ENCODE measurements at regions not wholly inside any gene's neighbourhood (a gene's known extent, or its start where the extent isn't known, plus 50 kb on each side); places are given as distances from the start of the nearest gene placed in this dataset.

DNA sequence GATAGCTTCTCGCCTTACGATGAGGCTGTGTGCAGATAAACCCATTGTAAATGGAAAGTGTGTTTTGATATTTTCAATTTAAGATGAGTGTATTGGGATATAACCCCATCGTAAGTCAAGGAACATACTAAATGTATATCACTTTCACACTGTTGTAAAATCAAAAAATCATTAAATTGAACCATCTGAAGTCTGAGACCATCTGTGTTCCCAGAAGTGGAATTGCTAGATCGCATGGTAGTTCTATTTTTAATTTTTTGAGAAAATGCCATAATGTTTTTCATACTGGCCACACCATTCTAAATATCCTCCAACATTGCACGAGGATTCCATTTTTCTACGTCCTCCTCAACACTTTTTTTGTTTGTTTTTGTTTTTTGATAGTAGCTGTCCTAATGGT lies 209.1 kb upstream of the MTPN start:
- no peak for DNase-seq (ENCODE audit: extremely low read depth, low read depth)

DNA sequence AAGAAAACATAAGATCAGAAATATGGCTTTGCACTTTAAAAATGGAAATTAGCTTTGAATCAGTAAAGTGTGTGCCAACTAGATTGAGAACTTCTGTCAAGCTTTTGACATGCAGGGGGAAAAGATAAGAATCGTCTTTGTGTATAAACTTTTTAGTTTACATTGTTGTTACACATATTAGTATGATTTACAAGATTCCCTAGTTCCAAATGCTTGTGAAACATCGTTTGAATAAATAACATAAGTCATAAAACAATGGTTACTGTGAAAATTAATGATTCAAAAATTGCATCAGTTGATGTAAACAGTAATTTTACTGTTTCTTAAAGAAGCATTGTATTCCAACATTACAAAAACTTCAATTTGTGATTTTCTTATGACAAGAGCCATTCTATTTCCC lies 207.6 kb upstream of the MTPN start:
- no peak for DNase-seq (ENCODE audit: extremely low read depth, low read depth)

DNA sequence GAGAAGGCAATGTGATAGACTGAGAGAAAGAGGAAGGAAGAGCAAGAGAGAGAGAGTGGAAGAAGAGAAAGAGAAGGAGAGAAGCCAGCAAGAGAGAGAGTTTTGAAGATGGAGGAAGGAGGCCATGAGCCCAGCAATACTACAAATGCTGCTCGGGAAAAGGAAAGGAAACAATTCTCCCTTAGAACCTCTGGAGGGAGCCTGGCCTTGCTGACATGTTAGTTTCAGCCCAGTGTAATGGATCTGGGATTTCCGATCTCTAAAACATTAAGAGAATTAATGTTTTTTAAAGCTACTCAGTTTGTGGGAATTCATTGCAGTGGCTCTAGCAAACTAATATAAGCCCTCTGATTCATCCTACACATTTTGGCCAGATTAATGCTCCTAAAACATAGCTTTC lies 206.8 kb upstream of the MTPN start:
- no peak for DNase-seq (ENCODE audit: extremely low read depth, low read depth)

DNA sequence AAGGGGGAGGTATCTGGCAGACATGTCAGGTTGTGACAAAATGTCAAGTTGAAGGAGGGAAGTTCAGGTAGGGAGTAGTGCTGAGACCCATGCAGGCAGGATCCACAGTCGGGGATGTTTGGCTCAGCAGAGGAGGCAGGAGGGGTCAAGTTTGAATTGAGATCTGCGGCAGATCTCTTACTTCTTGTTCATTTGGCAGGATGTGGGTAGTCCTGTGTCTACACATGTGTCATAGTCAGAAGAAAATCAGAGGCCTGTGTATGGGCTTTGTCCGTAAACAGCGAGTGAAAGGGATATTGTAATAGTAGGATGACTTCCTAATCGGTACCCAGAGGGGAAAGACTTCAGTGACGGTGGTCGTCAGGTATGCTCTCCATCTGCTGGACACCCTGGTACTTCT lies 203.8 kb upstream of the MTPN start:
- no peak for DNase-seq (ENCODE audit: extremely low read depth, low read depth)

DNA sequence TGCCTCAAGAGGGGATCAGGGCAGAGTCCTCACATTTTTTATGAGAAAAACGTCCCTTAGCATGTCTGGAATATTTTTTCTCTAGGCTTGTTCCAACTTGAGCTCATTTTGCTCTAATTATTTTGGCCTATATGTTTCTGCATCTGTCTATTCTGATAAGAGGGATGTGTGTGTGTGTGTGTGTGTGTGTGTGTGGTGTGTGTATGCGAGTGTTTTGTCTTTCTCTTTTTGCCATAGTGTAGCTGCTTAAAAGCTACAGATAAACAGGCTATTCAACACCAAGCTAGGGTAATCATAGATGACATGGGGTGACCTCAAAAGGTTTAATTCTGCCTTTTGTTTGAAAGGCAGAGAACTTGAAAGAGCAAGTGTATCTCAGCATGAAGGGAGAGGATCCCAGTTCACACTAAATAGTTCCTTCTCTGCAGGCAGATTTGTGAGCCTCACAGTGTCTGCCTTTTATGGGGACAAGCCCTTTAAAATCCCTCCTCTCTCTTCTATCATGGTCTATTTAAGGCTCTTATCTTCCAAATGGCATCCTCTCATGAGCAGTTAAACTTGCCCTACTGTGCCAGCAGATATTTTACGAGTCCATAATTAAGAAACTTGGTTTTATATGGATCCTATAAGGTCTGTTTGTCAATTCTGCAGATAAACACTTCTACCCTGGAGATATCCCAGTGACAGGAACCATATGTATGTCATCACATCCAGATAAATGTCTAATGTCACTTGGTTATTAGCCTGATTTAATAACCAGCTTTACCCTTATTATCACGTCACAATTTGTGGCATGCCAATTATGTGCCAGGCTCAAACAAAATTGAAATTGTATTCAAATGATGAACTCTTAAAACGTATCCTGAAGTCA lies 202.9 kb upstream of the MTPN start:
- DNase-seq (ENCODE audit: extremely low read depth, low read depth), result no peak

DNA sequence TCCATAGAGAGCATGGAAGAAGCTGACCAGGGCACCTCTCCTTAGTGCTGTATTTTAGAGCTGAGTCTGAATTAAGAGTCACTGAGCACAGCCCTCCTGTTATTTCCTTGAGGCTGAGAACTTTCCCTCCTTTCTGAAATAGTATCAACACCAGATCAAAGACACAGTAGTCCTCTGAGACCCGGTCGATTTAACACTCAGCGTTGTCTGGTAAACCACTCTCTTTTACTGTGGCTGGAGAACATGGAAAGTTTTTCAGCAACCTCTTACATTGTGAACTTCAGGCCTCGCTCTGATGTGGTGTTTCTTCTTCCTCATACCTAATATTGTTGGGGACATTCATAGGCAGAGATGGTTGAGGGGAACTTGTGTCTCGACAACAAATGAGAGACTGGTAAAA lies 202.0 kb upstream of the MTPN start:
- no peak for DNase-seq (ENCODE audit: extremely low read depth, low read depth)

DNA sequence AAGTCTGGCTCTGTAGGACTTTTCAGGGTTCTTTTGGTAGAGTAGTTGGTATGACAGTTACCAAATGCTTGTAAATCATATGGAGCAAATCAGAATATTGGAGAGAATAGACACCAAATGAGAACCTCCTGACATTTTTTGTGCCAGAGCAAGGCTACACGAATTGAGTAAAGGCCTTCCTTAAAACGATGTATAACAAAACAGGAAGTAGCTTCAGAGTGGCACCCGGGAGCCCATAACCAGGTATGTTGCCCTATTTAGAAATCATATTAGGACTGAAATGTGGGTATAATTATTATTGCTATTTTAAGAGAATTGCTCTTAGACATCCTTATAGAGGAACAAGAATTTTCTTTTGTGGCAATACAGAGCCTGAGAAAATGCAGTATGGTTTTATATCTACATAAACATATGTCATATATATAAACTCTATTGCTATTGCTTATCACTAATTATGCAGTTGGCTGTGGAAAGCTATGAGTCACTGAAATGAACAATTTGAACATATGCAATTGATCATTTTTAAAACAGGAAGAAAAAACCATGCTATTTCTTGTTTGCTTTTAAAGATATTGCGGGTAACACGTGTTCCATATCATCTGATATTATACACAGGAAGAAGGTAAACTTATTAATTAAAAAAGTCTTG lies 197.4 kb upstream of the MTPN start:
- no peak for DNase-seq (ENCODE audit: extremely low read depth, low read depth)

DNA sequence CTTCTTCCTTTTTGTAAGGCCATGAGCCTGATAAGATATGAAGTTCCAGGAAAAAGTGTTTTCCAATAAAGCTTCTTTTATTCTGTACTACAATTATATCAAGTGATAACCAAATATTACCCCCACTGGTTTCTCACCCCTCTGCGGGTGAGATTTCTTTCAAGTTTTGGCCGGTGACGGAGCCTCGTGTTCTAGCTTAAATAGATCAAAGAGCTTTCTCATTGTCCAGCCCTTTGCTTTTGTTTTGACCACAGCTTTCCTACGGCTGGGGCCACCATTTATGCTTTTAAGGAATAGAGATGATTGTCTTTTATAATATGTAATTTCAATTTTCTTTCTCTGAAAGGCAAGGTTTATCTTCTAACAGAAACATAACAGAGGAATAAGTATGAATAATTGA lies 196.7 kb upstream of the MTPN start:
- DNase-seq (ENCODE audit: extremely low read depth, low read depth), result no peak

DNA sequence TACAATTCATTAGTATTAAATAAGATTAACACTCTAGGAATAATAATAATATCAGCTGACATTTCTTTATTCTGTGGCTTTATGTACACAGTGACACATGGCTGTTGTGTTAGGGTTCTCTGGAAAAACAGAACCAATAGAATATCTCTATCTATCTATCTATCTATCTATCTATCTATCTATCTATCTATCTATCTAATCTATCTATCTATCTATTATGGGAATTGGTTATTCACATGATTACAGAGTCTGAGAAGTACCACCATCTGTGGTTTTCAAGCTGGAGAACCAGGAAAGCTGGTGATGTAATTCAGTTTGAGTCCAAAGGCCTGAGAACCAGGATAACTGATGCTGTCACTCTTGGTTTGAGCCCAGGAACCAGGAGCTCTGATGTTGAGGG lies 194.1 kb upstream of the MTPN start:
- DNase-seq (ENCODE audit: extremely low read depth, low read depth), result no peak

DNA sequence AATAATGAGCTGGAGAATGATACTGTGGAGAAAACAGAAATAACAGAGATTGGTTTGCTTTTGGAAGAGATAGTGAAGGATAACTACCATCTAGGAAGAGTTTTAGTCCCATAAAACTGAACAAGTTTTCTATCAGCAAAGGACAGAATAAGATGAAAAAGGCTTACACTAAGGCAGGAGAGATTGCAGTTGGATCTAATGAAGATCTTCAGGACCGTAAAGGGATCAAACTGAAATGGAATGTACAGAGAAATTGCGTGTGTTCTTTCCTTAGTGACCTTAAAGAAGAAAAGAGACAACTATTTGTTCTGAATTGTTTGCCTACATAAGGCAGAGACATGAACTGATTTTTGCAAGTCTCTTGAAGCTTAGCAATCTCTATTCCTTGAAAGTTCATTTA lies 191.7 kb upstream of the MTPN start:
- no peak for DNase-seq (ENCODE audit: extremely low read depth, low read depth)

DNA sequence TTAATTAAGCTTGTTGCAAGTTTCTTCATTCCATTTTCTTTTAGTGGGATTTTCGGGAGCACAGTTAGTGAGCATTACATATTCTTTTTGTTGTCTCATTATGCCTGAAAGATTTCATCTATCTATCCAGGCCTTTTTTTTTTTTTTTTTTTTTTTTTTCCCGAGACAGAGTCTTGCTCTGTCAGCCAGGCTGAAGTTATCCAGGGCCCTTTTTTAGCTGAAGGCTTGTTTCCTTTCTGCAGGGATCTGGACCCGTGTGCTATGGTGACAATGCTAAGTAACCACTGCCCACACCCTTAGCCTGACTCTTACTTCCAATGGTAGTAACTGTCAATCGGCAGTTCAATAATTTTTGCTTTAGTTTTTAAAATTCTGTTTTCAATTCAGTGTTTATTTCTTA lies 190.8 kb upstream of the MTPN start:
- DNase-seq (ENCODE audit: extremely low read depth, low read depth), result no peak

DNA sequence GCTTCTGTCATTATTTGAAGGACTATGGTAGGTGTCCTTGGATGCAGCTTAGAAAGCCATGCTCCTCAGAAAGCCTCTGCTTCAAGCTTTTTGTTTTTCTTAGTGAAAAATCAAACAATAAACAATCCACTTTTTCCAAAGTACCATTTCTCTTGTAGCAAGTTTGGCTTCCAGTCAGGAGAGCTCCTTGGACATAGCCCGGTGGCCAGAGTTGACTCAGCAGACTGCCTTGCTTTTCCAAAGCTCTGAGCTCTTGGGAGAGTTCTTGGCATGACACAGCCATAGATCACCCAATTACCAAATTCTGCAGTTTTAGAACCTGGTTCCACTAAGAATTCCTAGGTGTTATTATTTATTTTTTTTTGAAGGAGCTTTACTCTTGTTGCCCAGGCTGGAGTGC lies 189.4 kb upstream of the MTPN start:
- no peak for DNase-seq (ENCODE audit: extremely low read depth, low read depth)

DNA sequence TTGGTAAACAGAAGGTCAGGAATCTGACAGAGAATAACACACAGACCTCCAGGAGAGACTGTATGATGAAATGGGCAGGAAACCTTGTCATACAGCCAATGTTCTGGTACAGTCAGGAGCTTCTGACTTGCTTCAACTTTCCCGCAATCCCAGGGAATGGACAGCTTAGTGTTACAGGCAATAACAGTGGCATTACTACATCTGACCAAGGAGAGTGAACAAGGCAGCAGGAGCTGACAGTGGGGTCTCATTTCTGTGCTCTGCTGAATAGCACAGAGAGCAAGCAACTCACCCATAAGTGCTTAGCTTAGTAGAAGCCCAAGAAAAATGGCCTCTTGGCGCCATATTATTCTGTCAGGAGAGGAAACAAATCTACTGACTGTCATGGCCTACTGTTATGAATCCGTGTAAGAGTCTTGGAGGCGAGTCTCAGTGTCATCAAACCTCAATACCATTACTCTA lies 186.2 kb upstream of the MTPN start:
- no peak for DNase-seq (ENCODE audit: extremely low read depth, low read depth)

DNA sequence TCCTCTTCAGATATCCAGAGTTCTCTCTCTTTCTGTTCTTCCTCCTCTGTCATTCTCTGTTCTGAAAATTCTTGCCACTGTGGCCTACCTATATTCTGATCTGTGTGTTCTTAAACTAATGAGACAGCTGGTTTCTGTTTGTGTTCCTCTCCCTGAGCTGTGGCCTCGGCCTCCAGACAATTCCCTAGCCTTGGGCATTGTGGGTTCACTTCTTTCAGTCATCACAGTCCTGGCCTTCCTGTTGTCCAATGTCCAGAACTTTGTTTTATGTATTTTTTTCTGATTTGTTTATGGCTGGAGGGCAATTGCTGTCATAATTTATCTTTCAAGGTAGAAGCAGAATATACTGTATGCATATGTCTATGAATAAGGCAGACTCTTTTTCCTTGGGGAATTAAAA lies 173.2 kb upstream of the MTPN start:
- no peak for DNase-seq (ENCODE audit: extremely low read depth, low read depth)

DNA sequence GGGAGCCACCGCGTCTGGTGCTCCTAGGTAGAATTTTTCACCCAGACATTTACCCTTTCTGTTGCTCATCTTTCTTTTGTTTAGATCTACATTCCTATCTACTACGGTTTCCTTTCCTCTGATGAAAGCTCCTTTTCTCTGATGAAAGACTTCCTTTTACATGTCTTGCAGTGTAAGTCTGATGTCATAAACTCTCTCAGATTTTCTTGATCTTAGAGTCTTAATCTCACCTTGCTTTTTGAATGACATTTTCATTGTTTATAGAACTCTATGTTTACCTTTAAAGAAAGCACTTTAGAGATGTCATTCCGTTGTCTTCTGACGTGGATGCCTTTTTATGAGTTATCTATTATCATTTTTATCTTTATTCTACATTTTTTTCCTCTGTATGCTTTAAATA lies 171.8 kb upstream of the MTPN start:
- no peak for DNase-seq (ENCODE audit: extremely low read depth, low read depth)

DNA sequence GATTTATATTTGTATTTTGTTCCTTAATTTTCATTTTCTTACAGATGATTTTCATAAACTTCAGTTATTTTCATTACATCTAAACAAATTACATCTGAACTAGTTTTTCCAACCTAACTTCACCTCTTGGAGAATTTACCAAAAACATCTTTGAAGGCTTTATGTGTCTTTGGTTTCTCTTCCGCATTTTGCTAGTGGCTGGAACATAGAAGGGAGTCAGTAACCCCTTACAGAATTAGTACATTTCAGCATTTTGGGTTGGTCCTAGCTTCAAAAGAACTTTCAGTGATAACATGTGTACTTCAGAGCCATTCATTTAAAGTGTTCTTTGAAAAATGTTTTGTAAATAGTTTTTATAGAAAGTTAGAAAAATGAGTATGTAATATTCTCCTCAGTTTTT lies 169.8 kb upstream of the MTPN start:
- no peak for DNase-seq (ENCODE audit: extremely low read depth, low read depth)

DNA sequence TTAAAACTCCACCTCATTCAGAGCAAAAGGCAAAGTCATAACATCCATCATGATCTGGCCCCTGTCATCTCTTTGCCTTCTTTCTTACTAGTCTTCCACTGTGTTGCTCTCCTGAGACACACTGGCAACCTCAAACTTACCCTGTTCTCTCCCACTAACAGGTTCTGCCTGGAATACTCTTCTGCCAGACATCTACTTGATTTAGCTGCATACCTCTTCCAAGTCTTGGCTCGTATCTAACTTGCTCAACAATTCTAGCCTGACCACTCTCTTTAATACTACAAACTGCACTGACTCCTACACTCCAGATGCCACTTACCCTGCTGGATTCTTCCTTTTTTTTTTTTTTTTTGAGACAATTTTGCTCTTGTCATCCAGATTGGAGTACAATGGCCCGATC lies 167.0 kb upstream of the MTPN start:
- DNase-seq (ENCODE audit: extremely low read depth, low read depth), result no peak

DNA sequence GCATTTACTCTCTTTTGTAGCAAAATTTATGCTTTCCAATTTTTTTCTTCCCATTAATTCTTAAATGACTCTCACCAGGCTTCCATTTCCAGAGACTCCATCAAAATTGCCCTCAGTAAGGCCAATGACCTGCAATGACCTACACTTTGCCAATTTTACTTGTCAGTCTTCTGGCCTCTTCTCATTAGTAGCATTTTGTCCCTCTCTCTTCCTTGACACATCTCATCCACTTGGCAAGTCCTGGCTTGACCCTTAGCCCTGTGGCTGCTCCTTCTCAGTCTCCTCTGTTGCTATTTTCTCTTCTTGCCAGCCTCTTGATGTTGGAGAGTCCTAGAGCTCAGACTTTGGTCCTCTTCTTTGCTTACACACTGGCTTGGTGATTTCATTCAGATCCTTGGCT lies 166.1 kb upstream of the MTPN start:
- no peak for DNase-seq (ENCODE audit: extremely low read depth, low read depth)

DNA sequence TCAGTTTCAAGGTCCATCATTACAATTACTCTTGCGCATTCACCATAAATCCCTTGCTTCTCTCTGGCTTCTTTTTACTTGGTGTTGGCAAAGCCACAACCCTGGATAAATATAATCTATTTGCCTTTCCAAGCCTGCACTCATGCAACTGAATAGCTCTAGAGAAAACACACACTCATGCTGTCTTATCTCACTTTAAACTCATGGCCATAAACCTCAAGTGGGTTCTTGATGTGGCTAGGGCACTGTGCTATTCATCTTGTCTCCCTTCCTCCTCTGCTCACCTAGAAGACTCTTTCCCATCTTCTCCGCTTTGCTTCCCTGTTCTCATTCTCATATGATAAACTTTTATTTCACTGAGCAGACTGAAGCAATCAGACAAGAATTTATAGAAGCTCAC lies 165.4 kb upstream of the MTPN start:
- no peak for DNase-seq (ENCODE audit: extremely low read depth, low read depth)

DNA sequence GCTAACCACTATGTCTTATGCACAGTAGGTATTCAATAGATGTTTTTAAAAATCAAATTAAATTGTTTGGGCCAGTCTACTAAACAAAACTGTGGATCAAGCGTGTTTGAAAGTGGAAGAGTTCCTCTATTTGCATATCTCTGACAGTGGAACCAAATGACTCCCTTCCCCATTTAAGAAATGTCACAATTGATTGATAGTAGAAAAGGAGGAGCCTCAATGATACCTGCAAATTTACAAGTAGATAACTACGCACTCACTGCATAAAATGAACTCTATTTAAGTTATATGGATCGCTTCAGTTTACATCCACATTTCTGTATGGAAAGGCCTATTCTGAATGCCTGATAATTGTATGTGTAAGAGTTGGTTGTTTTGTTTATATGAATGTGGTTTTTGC lies 163.3 kb upstream of the MTPN start:
- no peak for DNase-seq (ENCODE audit: extremely low read depth, low read depth)

DNA sequence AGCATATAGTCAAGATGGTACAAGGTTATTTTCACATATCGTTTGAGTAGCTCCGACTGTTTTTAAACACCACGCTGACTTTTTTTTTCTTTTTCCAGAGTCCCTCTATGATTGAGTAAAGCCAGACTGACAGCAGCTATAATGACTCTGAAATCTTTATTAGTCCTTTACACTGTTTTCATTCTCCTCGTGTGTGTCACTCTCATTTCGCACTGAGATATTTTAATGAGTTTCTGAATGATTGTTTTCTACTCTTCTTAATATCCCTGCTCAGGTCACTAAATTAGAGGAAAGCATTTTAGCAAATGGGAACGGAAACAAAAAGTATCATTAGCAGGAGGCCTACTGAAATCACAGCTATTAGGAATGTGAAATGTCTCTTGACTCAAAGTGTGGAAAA lies 162.3 kb upstream of the MTPN start:
- no peak for DNase-seq (ENCODE audit: extremely low read depth, low read depth)

DNA sequence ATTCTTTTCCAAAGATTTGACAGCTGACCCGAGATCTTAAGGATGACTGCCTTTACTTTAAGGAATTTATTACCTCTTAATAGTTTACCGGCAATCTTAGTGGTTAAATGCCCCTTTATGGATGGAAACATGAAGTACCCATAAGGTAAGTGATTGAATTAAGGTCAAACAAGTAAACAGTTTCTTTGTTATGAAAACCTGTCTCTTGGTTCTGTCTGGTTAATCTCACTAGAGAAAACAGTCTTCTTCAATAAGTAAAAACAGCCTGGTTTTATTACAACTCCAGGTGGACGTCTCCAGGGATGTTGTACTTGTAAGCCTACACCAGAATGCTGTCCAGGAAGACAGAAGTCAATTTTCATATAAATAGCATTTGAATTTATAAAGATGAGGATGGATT lies 161.8 kb upstream of the MTPN start:
- DNase-seq (ENCODE audit: extremely low read depth, low read depth), result no peak

Data from NCI-H460 (cell line).